ENCODE measurements at regions not wholly inside any gene's neighbourhood (a gene's known extent, or its start where the extent isn't known, plus 50 kb on each side); places are given as distances from the start of the nearest gene placed in this dataset.

- Histone ChIP-seq H2BK15ac (ENCODE audit: low read depth, low read length) (no peak overlapping the region), H4K91ac (ENCODE audit: insufficient read depth, low read depth, low read length) (no peak overlapping the region), H3K56ac (ENCODE audit: extremely low read depth, insufficient read depth, low read length) (no peak overlapping the region), H3K36me3 (ENCODE audit: control insufficient read depth, insufficient read depth, low read length) (no peaks in the 10 kb centered on the region), H3K9me1 (ENCODE audit: insufficient read depth, low read length) (no peaks in the 10 kb centered on the region), H2AFZ (replicated peaks; ENCODE audit: low read length, poor library complexity) (no peak overlapping the region), H3K4me1 (ENCODE audit: control insufficient read depth, insufficient read depth, low read length) (no peaks in the 10 kb centered on the region), H4K20me1 (ENCODE audit: insufficient read depth, low read length) (no peaks in the 10 kb centered on the region), H3K14ac (replicated peaks; ENCODE audit: low read depth, low read length) (no peak overlapping the region), H2AK9ac (replicated peaks; ENCODE audit: low read depth, low read length, poor library complexity) (no peak overlapping the region), H3K18ac (ENCODE audit: low read depth, low read length) (no peak overlapping the region), H3K23ac (ENCODE audit: low read depth, low read length) (no peak overlapping the region), H3K79me1 (ENCODE audit: low read depth in 1 of 2, low read length in 2 of 2) (no peaks in the 10 kb centered on the region), H3K4me2 (ENCODE audit: low read depth, low read length) (no peak overlapping the region), H3K4ac (ENCODE audit: low read depth, low read length) (no peak overlapping the region), H3K27me3 (ENCODE audit: control insufficient read depth, insufficient read depth, low read length) (no peaks in the 10 kb centered on the region), H4K8ac (ENCODE audit: low read depth in 2 of 2, low read length in 2 of 2) (no peak overlapping the region), H2BK20ac (ENCODE audit: low read depth, low read length) (no peak overlapping the region), H2BK120ac (ENCODE audit: low read depth, low read length) (no peak overlapping the region), H4K5ac (ENCODE audit: low read depth, low read length) (no peak overlapping the region), H3K9ac (ENCODE audit: low read depth, low read length) (no peak overlapping the region), H3K4me3 (ENCODE audit: insufficient read depth, low read depth, low read length) (no peak overlapping the region), H3K9me3 (ENCODE audit: control insufficient read depth, insufficient read depth, low read length) (no peaks in the 10 kb centered on the region), H3K27ac (ENCODE audit: insufficient read depth, low read length) (no peak overlapping the region), H2AK5ac (ENCODE audit: low read depth, low read length) (no peak overlapping the region), H2BK5ac (ENCODE audit: low read depth, low read length, poor library complexity, severe bottlenecking) (no peak overlapping the region)
- BruUV-seq (replicated peaks) = no TSS peak
- ATAC-seq (ENCODE audit: low read depth) = no peak
- POLR2A ChIA-PET (ENCODE audit: unreplicated experiment) = no interaction called here
- dilution Hi-C loops (cut with HindIII; ENCODE audit: low sequenced_read_pairs, unreplicated experiment) (no loop called here), in situ Hi-C loops (cut with MboI; ENCODE audit: low sequenced_read_pairs) (no loop called here), intact Hi-C loops (cut with micrococcal nuclease) (no loop called here)
- no peak for TF ChIP-seq MXI1 (IDR thresholded peaks at IDR 0.05; ENCODE audit: borderline replicate concordance, low read depth, low read length)
- TF ChIP-seq MAZ (IDR thresholded peaks at IDR 0.05; ENCODE audit: borderline replicate concordance, low read depth, low read length) = no peak
- TF ChIP-seq POLR2A (IDR thresholded peaks at IDR 0.05; ENCODE audit: low read depth, low read length) = no peak
- TF ChIP-seq SMC3 (IDR thresholded peaks at IDR 0.05; ENCODE audit: low read depth, low read length) = no peak
- no peak for TF ChIP-seq RFX5 (IDR thresholded peaks at IDR 0.05; ENCODE audit: low read depth, low read length)
- TF ChIP-seq CTCF (conservative IDR thresholded peaks at IDR 0.05; ENCODE audit: low read depth, low read length) = no peak
- no peak for TF ChIP-seq FOS (IDR thresholded peaks at IDR 0.05; ENCODE audit: low read depth, low read length)
- TF ChIP-seq USF2 (IDR thresholded peaks at IDR 0.05; ENCODE audit: low read depth, low read length) = no peak
- TF ChIP-seq RCOR1 (IDR thresholded peaks at IDR 0.05; ENCODE audit: insufficient replicate concordance, low read length) = no peak
- TF ChIP-seq CHD1 (IDR thresholded peaks at IDR 0.05; ENCODE audit: low read depth, low read length) = no peak
- no peak for TF ChIP-seq CEBPB (IDR thresholded peaks at IDR 0.05; ENCODE audit: low read depth, low read length)
- no peak for TF ChIP-seq RAD21 (IDR thresholded peaks at IDR 0.05; ENCODE audit: low read length)
- CTCF ChIA-PET = no interaction called here
- no peak for DNase-seq
- no CpG with 5 or more reads among the region's 1 CpG for WGBS, 2 experiments (ENCODE audit: extremely low coverage in 2 of 2, insufficient read length in 1 of 2)
These were observed 162.8 kb upstream of the HEY2 start for GRCh38 chr6:125586605-125587004.
